Retinal pigment epithelial cell (primary cell): ENCODE measurements at regions not wholly inside any gene's neighbourhood (a gene's known extent, or its start where the extent isn't known, plus 50 kb on each side); places are given as distances from the start of the nearest gene placed in this dataset.

Experiments
- DNase-seq: peaks from one replicate; pipeline ENCODE4 v3.0.0-alpha.2; 2010; ENCODE audit warnings: low read depth
- H3K4me3 ChIP-seq: 2 replicates; pipeline ENCODE4 v1.5.1; 2011; ENCODE audit warnings: mild to moderate bottlenecking, low read length, control low read depth, moderate library complexity
- TF ChIP-seq, protein P1 (sequence below): conservative IDR thresholded peaks from 2 replicates; pipeline ENCODE4 v1.5.1; 2011; ENCODE audit warnings: low read depth, low read length, control low read depth, inconsistent platforms

DNA sequence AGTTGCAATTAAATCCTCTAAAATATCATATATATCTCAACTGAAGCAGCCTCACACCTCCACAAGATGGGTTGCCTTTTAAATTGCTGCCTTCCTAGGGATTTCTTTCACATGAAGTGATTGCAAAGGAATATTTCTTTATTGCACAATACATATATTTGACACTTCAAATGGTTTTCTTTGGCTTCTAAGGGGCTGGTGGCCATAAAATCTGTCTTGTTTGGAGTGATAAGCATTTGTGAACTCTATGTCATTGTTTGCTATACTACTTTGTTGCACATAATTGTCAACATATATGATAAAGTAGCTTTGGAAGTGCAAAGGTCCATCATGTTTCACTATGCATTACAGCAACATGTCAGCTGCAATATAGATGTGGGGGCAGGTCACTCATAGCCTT, 2380.9 kb downstream of the PCDH9 start:
- no peak for DNase-seq
- TF ChIP-seq, protein P1, sequence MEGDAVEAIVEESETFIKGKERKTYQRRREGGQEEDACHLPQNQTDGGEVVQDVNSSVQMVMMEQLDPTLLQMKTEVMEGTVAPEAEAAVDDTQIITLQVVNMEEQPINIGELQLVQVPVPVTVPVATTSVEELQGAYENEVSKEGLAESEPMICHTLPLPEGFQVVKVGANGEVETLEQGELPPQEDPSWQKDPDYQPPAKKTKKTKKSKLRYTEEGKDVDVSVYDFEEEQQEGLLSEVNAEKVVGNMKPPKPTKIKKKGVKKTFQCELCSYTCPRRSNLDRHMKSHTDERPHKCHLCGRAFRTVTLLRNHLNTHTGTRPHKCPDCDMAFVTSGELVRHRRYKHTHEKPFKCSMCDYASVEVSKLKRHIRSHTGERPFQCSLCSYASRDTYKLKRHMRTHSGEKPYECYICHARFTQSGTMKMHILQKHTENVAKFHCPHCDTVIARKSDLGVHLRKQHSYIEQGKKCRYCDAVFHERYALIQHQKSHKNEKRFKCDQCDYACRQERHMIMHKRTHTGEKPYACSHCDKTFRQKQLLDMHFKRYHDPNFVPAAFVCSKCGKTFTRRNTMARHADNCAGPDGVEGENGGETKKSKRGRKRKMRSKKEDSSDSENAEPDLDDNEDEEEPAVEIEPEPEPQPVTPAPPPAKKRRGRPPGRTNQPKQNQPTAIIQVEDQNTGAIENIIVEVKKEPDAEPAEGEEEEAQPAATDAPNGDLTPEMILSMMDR: no peak
- H3K4me3 ChIP-seq: no peak overlapping the region

- DNase-seq: no peak
- H3K4me3 ChIP-seq: no peak overlapping the region
- TF ChIP-seq, protein P1: no peak
These were observed 2382.4 kb downstream of the PCDH9 start for GRCh38 chr13:64847767-64848166.

GRCh38 chr13:64845110-64845509, 2385.0 kb downstream of the PCDH9 start:
- no peak overlapping the region for H3K4me3 ChIP-seq
- TF ChIP-seq, protein P1: no peak
- no peak for DNase-seq

- DNase-seq: no peak
- TF ChIP-seq, protein P1: no peak
These were observed 2411.1 kb downstream of the PCDH9 start for GRCh38 chr13:64819081-64819480.

GRCh38 chr13:64817691-64818090, 2412.4 kb downstream of the PCDH9 start:
- no peak overlapping the region for H3K4me3 ChIP-seq
- TF ChIP-seq, protein P1: no peak
- DNase-seq: no peak

More at GRCh38 chr13:64819081-64819480, 2411.1 kb downstream of the PCDH9 start:
- no peak overlapping the region for H3K4me3 ChIP-seq

DNA sequence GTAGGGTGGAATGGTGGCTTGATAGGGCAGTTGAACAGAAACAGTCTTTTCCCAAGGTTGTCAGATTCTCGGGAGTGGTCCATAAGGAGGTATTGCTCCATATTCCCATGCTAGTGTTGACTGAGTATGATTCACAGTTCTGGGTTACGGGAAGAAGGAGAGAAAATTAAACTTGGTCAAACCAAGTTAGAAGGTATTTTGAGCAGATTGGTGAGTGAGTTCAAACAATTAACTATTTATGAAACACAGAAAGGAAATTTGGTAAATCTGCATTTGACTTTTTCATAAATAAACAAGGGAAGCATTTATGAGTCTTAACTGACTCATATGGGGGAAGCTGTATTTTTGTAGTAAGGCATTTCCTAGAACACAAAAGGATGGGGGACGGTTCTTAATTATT, 2419.4 kb downstream of the PCDH9 start:
- TF ChIP-seq, protein P1: no peak
- H3K4me3 ChIP-seq: no peak overlapping the region
- DNase-seq: no peak

GRCh38 chr13:64808704-64809103, 2421.4 kb downstream of the PCDH9 start:
- TF ChIP-seq, protein P1: no peak
- H3K4me3 ChIP-seq: no peak overlapping the region
- no peak for DNase-seq
